COR-L47 (cell line): ENCODE measurements at regions not wholly inside any gene's neighbourhood (a gene's known extent, or its start where the extent isn't known, plus 50 kb on each side); places are given as distances from the start of the nearest gene placed in this dataset.

Experiments
- DNase-seq: peaks from one replicate; lab custom pipeline; 2025; lab: John Stamatoyannopoulos, UW

DNA sequence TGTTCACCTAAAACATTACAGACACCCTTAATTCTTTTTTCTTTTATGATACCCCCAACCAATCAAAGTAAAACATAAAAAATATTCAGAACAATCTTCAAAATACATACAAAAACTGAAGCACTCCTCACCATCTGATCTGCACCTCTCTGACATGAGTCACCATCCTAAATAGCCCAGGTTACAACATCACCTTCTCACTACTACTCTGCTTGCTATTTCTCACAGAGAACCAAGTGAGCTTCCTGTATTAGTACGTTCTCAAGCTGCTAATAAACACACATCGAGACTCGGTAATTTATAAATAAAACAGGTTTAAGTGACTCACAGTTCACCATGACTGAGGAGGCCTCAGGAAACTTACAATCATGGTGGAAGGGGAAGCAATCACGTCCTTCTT lies 183.5 kb downstream of the CBLN2 start:
- no peak for DNase-seq

GRCh38 chr18:72342933-72343332 lies 201.2 kb downstream of the CBLN2 start:
- no peak for DNase-seq

DNA sequence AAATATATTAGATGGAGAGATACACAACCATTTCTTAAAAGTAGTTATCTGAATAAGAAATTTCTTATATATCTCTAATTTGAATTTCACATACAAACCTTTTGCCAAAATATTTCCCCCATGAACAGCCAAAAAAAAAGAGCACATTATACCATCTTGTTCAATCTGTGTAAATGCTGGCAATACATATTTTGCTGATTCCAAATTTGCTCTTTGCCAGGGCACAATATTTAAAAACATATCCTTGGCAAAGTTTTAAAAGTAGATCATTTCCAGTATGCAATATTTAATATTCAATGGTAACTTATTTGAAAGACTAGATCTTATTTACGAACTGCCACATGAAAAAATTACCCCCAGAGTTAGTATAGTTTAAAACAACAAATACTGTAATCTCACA lies 204.2 kb downstream of the CBLN2 start:
- DNase-seq = no peak

- peak; percentile 75 for DNase-seq
Observed at GRCh38 chr18:72336786-72337185, 207.4 kb downstream of the CBLN2 start.

DNA sequence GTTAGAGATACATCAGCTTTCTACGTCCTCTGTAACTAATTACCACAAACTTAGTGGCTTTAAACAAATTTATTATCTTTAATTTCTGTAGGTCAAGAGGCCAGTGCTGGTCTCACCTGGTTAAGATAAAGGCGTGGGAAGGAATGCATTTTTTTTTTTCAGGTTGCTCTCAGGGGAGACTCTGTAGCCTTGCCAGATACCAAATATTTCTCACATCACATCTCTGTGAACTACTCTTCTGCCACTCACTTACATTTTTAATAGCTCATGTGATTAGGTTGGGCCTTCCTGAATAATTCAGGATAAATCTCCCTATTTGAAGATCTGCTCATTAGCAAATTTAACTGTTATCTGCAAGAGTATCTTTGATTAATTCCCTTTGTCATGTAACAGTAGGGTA lies 214.6 kb downstream of the CBLN2 start:
- no peak for DNase-seq

GRCh38 chr18:72325307-72325706 lies 218.8 kb downstream of the CBLN2 start:
- DNase-seq = no peak

GRCh38 chr18:72324677-72325076 lies 219.5 kb downstream of the CBLN2 start:
- no peak for DNase-seq

- DNase-seq = no peak
Observed at GRCh38 chr18:72316497-72316896, 227.6 kb downstream of the CBLN2 start.

GRCh38 chr18:72283148-72283925 lies 260.8 kb downstream of the CBLN2 start:
- DNase-seq = no peak

DNA sequence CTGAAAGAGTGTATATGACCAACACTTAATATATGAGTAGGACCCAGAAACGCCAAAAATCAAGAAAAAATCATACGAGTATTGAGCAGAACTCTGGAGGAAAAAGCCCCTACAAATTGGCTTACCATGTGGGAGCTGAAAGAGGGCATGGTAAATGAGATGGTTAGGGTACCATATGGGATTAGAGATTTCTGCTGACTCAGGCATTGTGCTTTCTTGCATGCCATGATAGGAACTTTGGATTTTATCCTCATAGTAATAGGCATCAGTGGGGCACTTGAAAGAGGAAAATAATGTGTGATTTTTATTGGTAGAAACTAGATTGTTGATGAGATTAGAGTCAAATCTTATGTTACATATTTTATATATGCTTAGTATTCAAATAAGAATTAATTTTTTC lies 271.1 kb downstream of the CBLN2 start:
- DNase-seq = no peak

DNA sequence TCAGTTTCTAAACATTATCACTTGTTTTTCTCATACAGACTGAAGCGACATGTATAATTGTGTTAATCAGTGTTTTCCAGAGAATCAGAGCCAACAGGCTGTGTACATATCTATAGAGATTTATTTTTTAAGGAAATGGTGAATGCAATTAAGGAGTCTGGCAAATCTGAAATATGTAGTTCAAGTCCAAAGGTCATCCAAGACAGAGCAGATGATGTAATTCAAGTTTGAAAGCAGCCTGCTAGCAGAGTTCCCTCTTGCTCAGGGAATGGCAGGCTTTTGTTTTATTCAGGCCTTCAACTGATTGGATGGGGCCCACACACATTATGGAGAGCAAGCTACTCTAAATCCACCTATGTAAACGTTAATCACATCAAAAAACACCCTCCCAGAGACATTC lies 282.6 kb downstream of the CBLN2 start:
- DNase-seq = no peak

DNA sequence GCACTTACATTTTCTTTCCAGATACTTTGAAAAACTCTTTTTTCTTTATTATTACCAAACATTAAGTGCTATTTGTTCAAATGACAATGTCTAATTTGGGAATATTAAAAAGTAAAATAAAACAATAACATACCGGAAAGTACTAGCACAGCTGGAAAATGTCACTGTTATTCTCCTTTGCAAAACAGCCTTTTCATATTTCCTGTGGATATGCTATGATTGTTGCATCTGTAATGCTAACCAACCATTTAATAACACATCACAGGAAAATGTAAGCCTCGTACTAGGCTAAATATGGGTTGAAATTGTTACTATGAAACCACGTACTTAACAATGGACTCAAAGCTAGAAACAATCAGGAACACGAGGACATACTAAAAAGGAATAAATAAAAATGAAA lies 298.1 kb downstream of the CBLN2 start:
- DNase-seq = no peak

DNA sequence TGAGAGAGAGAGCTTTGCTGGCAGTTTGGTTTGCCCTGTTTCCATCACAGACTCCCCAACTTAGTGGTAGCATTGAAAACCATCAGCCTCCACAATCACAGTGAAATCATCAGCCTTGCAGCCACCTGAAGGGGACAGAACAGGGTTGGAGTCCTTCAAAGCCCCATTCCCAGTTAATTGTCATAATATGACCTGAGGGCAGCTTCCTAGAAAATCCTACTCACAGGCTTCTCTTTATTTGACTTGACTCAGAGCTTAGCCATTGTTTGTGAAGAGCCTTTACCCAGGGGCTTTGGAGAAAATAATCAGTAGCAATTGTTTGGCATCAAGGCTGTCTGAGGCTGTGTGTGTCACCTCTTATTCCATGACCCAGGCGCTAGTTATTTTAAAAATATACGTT lies 308.7 kb downstream of the CBLN2 start:
- peak; percentile 61 for DNase-seq

GRCh38 chr18:72233106-72233505 lies 311.0 kb downstream of the CBLN2 start:
- DNase-seq = no peak

DNA sequence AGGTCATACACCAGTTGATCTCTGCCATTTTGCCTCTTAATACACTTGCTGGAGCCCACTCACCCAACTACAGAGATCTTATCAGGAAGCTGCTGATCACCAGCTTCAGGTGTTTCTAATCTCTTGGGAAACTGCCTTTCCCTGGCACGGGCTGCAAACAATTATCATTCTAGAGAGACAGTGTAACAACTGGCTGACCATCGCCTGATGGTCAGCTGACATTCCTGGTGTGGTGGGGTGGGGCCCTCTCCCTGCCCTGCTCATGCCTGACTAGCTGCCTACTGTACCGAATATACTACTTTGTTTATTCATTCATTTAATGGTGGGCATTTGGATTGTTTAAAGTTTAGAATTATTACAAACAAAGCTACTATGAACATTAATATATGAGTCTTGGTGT lies 311.5 kb downstream of the CBLN2 start:
- DNase-seq = no peak

DNA sequence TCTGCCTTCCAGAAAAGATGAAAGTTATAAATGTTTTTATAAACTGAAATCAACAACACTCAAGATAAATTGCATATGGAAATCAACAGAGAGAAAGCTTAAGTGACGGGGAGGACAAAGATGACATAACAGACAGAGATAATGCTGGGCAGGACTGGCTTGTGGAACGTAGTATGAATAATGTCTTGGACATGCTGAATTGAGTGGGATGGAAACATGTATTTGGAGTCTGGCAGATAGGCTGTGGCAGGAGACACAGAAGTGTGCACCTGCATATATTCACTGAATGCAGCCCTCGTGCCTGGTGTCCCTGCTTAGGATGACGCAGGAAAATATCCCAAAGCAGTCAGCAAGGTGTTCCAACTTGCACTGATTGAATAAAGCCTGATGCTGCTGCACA lies 318.2 kb downstream of the CBLN2 start:
- DNase-seq = no peak

GRCh38 chr18:72223733-72224132 lies 320.4 kb downstream of the CBLN2 start:
- no peak for DNase-seq

DNA sequence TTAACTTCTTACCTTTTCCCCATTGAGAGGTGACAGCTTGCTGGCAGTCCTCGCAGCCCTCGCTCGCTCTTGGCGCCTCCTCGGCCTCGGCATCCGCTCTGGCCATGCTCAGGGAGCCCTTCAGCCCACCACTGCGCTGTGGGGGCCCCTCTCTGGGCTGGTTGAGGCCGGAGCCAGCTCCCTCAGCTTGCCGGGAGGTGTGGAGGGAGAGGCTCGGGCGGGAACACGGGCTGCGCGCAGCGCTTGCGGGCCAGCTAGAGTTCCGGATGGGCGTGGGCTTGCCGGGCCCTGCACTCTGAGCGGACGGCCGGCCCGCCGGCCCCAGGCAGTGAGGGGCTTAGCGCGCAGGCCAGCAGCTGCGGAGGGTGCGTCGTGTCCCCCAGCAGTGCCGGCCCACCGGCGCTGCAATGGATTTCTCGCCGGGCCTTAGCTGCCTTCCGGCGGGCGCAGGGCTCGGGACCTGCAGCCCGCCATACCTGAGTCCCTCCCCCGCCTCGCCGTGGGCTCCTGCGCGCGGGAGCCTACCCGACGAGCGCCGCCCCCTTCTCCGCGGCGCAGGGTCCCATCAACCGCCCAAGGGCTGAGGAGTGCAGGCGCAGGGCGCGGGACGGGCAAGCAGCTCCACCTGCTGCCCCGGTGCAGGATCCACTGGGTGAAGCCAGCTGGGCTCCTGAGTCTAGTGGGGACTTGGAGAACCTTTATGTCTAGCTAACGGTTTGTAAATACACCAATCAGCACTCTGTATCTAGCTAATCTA lies 335.0 kb downstream of the CBLN2 start:
- no peak for DNase-seq

- no peak for DNase-seq
Observed at GRCh38 chr18:72207280-72207679, 336.9 kb downstream of the CBLN2 start.

DNA sequence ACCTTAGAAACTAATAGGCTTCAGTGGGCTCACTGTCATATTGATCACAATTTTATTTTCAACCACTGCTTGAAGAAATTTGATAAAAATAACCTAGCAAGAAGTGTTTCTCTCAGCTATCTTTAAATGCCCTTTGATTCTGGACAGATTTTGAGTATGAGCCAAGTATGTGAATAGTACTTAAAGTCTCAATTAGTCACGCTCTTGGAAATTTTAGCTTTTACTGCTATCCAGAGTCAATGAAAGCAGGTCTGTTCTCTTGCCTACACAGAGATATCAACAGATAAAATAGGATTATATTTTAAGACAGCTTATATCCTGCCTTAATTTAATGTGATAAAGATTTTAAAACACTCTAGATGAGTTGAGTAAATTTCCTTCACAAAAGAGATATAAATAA lies 337.3 kb downstream of the CBLN2 start:
- no peak for DNase-seq

DNA sequence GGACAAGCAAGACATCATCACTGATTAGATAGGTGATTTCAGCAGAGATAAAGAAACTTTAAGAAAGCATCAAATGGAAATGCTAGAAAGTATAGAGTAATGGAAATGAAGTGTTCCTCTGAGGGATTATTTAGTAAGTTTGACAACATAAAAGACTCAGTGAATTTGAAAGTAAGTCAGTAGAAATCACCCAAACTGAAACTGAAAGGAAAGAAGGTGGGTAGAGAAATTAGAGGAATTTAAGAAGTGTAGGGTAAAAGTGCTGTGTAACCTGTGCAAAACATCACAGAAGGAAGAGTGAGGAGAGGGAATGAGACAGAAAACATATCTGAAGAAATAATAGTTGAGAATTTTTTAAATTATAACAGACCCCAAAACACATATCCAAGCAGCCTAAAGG lies 343.1 kb downstream of the CBLN2 start:
- DNase-seq = no peak

- DNase-seq = no peak
Observed at GRCh38 chr18:72197591-72197990, 346.6 kb downstream of the CBLN2 start.

DNA sequence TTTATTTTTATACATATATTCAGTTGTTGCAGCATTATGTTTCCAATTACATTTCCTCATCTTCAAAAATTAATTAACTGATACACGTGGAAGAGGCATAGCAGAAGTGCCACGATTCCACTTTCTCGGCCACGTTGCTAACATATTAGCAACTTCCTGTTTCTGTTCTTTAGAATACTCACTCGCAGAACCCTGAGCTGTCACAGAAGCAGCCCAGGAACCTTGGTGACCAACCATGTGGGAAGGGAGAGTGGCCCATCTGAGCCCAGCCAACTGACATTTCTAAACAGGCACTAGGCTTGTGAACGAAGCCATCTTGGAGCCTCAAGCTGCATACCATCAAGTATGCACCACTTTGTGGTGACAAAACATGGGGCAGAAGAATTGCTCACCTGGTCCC lies 350.1 kb downstream of the CBLN2 start:
- DNase-seq = no peak

DNA sequence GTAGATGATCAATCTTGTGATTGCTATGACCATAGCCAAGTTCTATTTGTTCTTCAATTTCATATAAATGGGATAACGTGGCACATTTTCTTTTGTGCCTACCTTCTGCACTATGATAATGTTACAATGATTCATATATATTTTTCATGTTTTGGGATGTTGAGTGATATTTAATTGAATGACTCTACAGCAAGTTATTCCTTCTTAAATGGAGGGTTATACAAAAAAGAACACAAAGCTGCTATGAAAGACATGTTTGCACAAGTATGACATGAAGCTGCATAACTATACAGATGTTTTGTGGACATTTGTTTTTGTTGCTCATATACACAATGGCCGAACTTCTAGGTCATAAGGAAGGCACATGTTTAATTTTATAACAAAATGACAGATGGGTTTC lies 356.2 kb downstream of the CBLN2 start:
- DNase-seq = no peak
